ENCODE measurements at regions not wholly inside any gene's neighbourhood (a gene's known extent, or its start where the extent isn't known, plus 50 kb on each side); places are given as distances from the start of the nearest gene placed in this dataset.

- DNase-seq (ENCODE audit: low read depth in 2 of 2): no peak
These were observed 72.3 kb upstream of the LHX1 start for GRCh38 chr17:36864827-36865430.

GRCh38 chr17:36867716-36868341 is 69.4 kb upstream of the LHX1 start:
- DNase-seq (ENCODE audit: low read depth in 2 of 2): no peak

- no peak for DNase-seq (ENCODE audit: low read depth in 2 of 2)
These were observed 68.5 kb upstream of the LHX1 start for GRCh38 chr17:36868777-36869176.

GRCh38 chr17:36869441-36869840 is 67.8 kb upstream of the LHX1 start:
- DNase-seq (ENCODE audit: low read depth in 2 of 2): no peak

GRCh38 chr17:36869856-36870719 is 67.2 kb upstream of the LHX1 start:
- no peak for DNase-seq (ENCODE audit: low read depth in 2 of 2)

GRCh38 chr17:36870720-36870999 is 66.6 kb upstream of the LHX1 start:
- no peak for DNase-seq (ENCODE audit: low read depth in 2 of 2)

- DNase-seq (ENCODE audit: low read depth in 2 of 2): no peak
These were observed 61.5 kb upstream of the LHX1 start for GRCh38 chr17:36875698-36876293.

- DNase-seq (ENCODE audit: low read depth in 2 of 2): no peak
These were observed 60.3 kb upstream of the LHX1 start for GRCh38 chr17:36876966-36877365.

GRCh38 chr17:36877771-36878170 is 59.5 kb upstream of the LHX1 start:
- DNase-seq (ENCODE audit: low read depth in 2 of 2): no peak

GRCh38 chr17:36878216-36878615 is 59.1 kb upstream of the LHX1 start:
- DNase-seq (ENCODE audit: low read depth in 2 of 2): no peak

- no peak for DNase-seq (ENCODE audit: low read depth in 2 of 2)
These were observed 58.2 kb upstream of the LHX1 start for GRCh38 chr17:36879027-36879426.

- no peak for DNase-seq (ENCODE audit: low read depth in 2 of 2)
These were observed 57.6 kb upstream of the LHX1 start for GRCh38 chr17:36879624-36880131.

- DNase-seq (ENCODE audit: low read depth in 2 of 2): no peak
These were observed 56.9 kb upstream of the LHX1 start for GRCh38 chr17:36880268-36880905.

- no peak for DNase-seq (ENCODE audit: low read depth in 2 of 2)
These were observed 56.0 kb upstream of the LHX1 start for GRCh38 chr17:36881323-36881722.

- DNase-seq (ENCODE audit: low read depth in 2 of 2): no peak
These were observed 52.7 kb upstream of the LHX1 start for GRCh38 chr17:36884495-36885152.

GRCh38 chr17:36885153-36885735 is 52.0 kb upstream of the LHX1 start:
- DNase-seq (ENCODE audit: low read depth in 2 of 2): no peak

GRCh38 chr17:36885771-36886377 is 51.4 kb upstream of the LHX1 start:
- DNase-seq (ENCODE audit: low read depth in 2 of 2): no peak
